SKM-1 (cell line): ENCODE measurements at regions not wholly inside any gene's neighbourhood (a gene's known extent, or its start where the extent isn't known, plus 50 kb on each side); places are given as distances from the start of the nearest gene placed in this dataset.
A peak's percentile ranks its signal among the peaks of the same experiment; 100 is the strongest.

ENCODE experiments used
- DNase-seq: peaks from one replicate; lab custom pipeline; 2025; ENCODE audit not compliant: unreplicated experiment; lab: John Stamatoyannopoulos, UW

DNA sequence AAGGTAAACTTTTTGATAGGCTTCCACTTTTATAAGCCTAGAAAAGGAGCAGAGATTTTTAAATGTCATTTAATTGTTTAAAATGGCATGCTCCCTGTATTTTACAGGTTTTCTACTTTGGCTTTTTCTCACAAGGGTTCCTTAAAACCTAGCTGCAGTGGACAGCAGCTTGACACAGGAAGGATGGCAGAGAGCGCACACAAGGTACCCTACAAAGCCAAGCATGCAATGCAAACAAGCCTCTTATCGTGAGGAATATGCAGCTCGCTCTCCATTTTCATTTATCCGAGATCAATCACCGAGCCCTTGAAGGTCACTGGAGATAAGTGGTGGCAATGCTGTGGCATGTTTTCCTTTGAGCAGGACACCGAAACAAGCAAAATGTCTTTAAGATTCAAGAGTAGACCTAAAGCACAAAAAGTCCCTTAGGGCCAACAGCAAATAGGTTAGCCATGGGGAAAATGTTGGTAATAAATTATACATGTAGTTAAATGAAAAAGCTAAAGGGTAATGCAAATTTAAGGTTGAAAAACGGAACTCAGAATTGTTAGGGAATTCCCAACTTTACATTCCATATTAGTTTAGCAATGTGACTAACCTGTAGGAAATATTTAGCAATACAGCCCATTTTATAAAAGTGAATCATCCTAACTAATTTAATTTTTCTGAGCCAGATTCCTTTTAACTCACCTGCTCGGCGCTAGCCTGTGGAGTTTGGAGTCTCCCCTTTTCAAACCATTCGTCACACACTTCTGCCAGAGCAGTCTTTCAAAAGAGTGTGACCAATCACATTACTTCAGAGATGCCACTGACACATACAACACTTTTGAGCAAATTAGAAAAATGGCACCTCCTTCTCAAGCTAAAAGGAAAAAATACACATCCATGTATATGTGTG is 337.9 kb upstream of the PKDCC start:
- DNase-seq: no peak

DNA sequence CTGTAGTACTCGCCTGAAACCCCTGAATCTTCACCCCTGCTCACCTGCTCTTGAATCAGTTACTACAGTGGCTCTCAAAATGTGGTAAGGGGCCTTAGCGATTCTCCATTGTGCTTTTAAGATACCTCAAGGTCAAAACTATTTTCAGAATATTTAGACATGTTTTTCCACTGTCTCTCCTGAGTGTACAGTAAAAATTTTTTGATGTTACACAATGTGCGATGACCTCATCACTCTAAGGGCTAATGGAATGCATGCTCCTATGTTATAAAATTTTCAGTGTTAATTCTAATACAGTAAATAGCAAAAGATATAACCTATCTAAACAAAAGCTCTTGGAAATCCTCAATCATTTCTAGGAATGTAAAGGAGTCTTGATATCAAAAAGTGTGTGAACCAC is 336.9 kb upstream of the PKDCC start:
- DNase-seq: no peak

DNA sequence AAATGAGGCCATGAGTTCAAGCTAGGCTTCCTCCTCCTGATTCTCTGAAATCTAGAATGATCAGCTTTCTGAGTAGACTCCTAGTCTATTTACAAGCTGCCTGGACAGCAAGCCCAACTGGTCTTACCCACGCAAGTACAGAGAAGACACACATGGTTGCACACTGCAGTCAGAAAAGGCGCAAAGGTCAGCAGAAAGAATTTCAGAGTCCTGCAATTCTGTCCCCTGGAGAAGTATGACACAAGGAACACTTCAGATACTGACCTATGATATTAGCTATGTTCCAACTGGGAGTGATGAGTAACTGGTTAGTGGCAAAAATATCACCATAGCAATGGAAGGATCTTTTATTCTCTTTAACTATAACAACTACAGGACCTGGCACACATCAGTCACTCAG is 336.1 kb upstream of the PKDCC start:
- DNase-seq: no peak

DNA sequence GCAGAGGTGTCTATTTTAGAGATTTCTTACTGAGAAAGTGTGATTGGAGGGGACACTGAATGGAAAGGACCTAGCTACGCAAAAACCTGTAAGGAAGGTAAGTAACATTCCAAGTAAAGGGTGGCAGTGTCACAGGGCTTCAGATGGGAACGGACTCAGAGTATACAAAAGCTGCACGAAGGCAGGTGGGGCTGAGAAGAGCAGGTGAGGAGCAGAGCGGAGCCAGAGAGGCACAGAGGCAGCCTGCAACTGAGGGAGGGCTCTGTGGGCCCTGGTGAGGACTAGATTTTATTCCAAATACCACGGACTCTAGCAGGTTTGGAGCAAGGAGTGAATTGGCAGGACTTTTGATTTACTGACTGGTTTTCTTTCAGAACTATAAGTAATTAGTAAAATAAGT is 331.3 kb upstream of the PKDCC start:
- DNase-seq: no peak

DNA sequence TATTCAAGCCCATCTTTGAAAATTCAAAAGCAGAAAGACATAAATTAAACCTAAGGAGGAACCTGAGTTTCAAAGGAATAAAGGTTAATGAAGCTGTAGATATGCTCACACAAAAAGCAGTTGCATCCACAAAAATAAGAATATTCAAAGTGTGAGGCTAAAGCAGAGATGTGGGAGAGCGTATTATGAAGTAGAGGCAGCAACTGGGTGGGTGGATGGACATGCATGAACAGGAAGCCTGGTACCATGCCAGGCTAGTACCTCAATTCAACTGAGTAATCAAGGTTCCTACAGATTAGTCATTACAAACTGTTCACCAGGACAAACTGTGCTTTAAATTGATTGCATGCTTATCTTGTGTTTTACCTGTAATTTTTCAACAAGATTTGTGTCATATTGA is 330.0 kb upstream of the PKDCC start:
- no peak for DNase-seq

DNA sequence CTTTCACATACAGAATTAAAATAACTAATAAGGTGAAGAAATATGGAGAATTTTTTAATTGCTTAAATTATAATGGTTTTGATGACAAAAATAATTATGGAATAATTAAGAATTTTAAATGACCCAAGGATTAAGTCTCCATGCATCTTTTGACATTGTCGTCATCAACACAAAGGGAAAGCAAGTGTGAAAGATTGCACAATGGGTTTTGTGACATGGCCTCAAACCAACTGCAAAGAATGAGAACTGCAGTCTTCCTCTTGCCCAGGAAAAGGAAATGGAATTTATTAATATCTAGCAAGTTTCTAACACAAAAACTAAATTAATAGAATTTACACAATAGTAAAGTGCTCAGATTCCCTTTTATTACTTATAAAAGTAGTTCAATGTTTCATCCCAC is 329.1 kb upstream of the PKDCC start:
- peak; percentile 19 for DNase-seq

DNA sequence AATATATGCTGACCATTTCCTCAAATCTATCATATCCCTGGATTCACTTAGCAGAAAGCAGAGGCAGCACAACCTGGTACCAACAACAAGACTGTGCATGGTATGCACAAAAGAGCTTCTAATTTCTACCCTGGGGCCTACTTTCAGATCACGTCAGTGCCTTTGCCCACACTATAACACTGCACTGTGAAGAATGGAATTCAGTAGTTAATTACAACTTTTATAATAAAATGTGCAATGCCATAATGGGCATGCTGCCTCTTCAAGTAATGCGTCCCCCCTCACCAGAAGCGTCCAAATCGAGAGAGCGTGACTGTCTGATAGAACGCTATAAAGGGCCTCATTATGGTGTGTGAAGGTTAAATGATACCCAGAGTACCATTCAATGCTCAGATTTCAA is 328.1 kb upstream of the PKDCC start:
- no peak for DNase-seq

DNA sequence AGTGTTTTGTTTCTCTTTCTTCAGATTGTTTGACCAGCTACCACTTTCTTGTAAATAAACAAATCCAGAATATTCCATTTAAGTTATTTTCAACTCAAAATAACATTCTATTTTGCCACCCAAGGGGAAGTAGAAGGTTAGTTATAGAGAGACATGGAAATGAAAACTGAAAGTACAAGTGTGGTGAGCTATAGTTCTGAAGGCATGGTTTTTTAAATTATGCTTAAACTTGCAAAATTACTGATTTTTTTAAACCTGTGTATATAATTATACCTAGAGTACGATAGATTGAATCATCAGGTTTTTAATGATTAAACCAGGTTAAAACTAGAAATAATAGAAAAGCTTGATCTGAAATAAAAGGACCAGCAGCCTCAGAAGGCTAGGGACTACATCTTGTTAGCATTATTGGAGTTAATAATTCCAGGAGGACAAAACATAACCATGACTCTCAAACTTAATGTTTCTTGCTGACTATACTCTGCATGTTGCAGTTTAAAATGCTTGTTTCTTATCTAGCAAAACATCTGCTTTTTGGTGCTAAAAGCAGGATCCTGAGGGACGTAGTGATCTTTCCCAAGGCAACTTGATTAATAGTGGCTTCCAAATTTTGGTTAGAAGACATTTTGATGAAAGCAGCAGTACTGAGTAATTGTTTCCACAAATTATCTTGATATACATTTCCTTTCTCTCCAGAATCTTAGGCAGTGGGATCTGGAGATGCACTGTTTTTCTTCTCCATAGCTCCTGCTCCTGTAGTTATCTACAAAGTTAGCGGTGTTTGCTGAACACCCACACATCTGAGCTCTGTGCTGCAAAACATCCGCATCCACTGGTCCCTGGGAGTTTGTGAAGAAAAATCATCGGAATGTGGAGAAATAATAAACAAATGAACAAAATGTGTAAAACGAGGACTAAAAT is 327.2 kb upstream of the PKDCC start:
- DNase-seq: no peak

DNA sequence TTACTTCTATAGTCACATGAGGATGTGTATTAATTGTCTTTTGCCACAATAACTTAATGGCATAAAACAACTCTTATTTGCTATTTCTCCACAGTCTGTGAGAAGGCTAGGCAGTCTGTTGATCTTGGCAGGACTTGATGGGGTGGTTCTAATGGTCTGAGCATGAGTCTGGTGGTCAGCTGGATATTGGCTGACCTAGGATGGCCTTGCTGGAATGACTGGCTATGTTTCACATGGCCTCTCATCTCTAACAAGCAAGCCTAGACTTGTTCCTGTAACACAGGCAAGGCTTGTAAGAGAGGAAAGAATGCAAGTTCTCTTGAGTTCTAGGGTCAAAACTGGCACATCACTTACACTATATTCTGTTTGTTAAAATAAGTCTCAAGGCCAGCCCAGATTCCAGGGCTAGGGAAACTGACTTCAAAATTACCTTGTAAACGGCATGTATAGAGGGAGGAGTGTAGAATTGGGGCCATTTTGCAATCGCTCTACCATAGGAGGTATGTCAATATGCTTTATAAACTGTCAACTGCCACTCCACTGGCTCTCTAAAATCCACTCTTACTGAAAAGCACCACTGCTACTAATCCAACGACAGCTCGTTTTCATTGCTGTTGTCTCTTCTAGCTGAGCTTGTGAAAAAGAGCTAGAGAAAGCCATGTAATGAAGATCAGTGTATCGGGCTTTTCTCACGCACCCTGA is 325.0 kb upstream of the PKDCC start:
- DNase-seq: no peak

DNA sequence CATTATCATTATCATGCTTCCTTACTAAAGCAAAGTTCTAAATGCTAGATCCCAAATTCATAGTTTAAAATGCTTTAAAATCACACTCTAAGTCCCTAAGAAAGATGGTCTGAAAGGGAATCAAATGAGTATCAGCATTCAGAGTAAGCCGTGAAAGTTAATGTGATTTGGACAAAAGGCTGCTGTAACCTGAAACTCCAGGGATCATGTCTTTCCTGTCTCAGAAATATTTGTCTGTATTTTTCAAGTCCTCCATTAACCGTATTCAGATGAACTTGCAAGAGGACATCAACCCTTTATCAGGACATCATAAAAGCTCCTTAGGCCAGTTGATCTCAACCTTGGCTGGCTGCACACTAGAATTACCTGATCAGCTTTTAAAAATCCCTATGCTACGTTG is 324.3 kb upstream of the PKDCC start:
- DNase-seq: no peak

DNA sequence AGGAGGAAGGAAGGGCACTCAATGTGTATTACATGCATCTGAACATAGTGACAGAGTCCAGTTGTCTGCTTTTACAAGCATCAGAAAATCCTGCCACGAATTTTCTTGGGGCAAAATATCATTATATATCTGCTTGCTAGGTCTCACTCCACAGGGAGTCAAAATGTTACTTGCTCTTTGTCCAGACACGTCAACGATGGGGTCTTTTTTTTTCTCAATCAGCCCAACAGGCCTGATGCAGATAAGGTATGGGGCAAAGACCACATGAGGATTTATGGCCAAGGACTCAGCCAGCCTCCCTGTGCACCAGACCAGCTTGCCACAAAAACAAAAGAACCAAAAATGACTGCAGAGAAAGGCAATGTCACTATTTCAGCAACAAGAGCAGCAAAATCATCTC is 323.4 kb upstream of the PKDCC start:
- no peak for DNase-seq

DNA sequence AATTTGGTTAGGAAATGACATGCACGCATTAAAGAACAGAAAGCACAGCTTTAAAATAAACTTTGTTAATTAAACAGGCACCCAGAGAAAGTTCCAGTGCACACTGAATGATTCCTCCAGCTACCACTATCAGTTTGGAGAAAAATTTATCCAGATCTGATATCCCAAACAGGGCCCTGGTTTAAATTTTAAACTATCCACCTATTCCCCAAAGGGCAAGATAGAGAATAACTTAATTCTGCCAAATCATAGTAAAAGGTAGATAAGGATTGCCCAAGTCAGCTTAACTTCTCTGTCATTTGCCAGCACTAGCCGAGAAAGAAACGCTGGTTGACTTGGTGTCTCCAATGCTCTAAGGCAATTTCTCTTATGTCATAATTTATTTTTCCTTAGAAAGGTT is 321.9 kb upstream of the PKDCC start:
- no peak for DNase-seq

DNA sequence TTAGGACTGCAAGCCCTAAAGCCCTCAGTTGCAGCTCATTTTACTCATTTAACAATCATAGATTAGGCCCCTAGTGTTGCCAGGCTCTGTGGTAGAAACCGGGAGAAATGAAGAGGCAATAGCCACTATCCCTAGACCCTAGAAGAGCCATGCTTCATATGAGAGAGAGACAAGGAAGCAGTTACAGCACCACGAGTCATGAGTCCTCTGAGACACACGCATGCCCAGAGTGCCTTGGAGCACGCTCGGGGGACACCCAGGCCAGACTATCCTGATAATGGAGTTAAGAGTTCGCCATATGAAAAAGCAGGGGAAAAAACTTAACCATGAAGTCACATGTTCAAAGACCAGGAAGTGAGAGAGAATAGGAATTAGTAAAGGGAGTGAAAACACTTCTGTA is 321.5 kb upstream of the PKDCC start:
- DNase-seq: no peak

DNA sequence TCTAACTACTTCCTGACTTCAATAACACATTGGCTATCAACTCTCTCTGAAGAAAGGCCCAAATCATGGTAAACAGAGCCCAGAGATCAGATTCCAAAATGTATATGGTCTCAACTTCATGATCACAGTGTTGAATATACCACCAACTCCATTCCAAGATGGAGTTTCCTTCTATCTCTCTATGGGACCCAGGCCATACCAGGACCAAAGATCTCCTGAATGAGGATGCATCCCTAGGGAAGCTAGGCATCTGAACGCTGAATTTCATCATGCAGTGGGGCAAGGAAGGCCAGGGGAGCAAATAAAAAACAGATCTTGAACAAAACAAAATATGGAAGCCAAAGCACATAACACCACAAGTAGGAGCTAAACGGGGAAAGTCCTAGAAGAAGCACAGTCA is 320.7 kb upstream of the PKDCC start:
- DNase-seq: no peak

DNA sequence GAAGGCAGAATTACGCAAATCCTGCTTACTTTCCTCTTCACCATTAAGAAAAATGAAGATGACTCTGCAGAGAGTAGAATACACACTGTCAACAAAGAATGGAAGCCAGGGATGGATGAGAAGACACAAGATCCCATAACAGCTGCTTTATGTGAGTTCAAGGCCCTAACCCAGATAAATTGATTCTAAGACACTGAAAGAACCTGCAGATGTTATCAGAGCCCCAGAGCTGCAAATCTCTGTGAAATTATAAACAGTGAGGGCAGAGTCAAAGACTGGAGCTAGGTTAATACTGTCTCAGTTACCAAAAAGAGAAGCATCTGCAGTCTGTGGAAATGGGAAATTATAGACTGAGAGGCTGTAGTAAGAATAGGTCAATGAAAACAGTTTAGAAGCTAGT is 320.1 kb upstream of the PKDCC start:
- DNase-seq: no peak

DNA sequence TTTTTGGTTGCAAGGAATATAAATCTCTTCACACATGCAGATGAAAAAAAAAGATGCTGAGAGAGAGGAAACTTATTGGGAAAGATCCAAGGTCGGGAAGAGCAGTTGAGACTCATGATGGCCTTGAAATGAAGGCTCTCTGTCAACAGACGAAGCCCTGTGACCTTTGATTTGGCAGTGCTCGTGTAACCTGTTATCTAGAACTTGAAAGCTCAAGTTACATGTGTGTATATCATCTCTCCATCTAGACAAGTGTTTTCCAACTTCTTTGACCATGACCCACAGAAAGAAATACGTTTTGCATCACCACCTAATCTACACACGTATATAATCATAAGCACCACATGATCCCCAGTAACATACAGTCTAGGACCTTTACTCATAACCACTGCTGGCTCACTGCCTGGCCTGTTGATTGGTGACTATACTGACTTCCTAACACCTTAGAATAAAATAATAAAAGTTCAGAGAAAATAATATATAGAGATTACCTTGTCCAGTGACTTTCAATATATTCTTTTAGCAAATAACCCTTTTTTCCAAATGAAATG is 319.0 kb upstream of the PKDCC start:
- DNase-seq: no peak

DNA sequence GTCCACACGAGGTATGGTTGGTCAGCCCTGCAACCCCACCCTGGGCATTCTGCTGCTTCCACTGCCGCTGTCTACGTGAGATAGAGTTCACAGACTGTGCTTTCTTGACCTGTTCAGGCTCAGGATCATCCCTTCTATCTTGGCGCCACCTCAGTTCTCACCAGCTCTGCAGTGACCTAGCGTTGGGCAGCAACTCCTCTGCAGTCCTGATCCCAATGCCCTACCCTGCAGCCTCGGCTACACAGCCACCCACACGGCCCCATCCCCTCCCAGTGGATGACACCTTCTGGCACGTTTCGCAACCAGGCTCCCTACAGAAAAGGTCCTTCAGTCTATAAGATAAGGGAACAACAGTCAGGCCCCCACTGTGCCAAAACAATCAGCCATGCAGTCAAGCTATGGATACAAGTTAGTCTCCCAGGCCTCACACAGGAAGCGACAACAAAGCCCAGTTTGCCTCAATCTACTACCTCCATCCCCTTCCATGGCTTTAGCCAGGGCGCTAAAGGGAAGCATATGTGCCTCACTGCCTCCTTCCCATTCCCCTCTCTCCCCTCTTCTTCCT is 317.9 kb upstream of the PKDCC start:
- DNase-seq: no peak

DNA sequence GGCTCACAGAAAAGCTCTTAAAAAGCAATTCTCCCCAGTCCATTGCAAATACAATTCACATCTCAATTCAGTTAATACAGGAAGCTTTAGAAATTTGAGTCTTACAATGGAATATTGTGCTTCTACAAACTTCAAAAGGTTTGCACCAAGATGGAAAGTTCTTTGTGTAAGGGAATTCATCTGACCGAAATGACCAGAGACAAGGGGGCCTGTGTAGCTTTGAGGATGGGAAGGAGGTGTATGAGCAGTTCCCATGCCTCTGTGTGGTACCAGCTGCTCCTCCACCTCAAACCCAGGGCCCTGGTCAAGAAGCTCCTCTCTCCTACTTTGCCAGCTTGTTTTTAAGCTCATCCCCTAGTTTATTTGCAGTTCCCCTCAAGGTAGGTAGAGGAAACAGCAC is 312.8 kb upstream of the PKDCC start:
- no peak for DNase-seq

DNA sequence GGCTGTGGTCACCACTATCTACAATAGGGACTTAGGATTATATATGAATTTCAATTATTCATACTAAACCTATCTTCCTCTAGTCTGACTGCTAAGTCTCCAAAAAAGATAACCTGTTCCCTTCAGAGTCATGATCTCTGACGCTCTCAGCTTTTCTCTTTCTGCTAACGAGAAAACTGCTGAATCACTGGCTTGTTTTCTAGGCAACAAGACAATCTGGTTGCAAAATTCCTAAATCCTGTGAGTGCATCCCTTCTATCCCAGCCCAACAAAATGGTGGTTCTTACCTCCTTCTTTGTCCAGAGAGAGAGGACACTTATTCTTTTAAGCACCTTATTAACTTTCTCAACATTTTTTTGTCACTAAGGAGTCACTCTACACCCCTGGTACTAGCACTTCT is 312.3 kb upstream of the PKDCC start:
- no peak for DNase-seq

DNA sequence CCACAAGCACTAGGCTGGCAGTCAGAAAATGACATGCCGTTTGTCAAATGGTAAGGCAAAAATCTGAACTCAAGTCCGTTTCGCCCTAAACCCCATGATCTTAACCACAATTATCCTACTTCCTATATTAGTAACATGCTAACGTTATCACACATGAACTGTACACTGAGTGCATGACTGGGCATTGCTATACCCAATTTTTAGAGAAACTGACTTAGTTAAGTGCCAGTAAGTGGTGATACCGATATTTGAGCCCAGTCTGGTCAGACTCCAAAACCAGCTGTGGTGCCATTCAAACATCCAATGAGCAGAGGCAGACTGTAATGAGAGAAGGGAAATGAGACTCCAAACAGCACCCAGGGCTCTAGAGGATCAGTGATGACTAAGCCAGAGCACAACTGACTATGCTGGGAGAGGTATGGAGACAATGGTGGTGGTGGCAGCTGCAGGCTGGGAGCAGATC is 311.7 kb upstream of the PKDCC start:
- DNase-seq: no peak

DNA sequence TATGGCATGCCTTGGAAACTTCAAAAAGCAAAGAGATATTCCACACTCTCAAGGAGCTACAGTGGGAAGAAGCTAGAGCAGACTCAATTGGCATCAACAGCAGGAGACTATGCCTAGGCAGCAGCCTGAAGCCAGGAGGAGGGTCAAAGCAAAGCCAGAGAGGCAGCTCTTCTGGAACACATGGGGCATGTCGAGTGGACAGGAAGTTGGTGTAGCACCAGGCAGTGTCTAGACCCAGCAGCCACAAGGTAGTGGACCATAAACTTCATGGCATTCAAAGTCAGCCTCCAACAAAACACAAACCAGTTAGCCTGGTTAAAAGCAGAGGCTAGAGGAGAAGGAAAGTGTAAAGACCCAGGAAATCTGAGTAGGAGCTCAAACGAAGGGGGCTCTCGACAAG is 311.2 kb upstream of the PKDCC start:
- DNase-seq: no peak
